CD14-positive monocyte (primary cell): ENCODE measurements at regions not wholly inside any gene's neighbourhood (a gene's known extent, or its start where the extent isn't known, plus 50 kb on each side); places are given as distances from the start of the nearest gene placed in this dataset.

Experiments
- DNase-seq, 3 donors: peaks; one replicate each; pipeline ENCODE4 v3.0.0-alpha.2; 2011 to 2022
- H2AFZ ChIP-seq: 2 replicates; pipeline ENCODE4 v1.6.0; 2012; ENCODE audit warnings: mild to moderate bottlenecking, low read depth, low read length, inconsistent platforms; ENCODE audit not compliant: insufficient read depth, poor library complexity, severe bottlenecking
- H3K27ac ChIP-seq, 2 donors: 1 replicate in 1 of 2; 2 replicates in 1 of 2; pipeline ENCODE4 v1.5.1; 2012 to 2013; ENCODE audit warnings: low read length in 2 of 2, control low read depth in 1 of 2, inconsistent platforms in 1 of 2, low read depth in 1 of 2, mild to moderate bottlenecking in 1 of 2
- H3K27me3 ChIP-seq, 2 donors: one replicate each; pipeline versions ENCODE4 v1.6.0 to v1.6.1; 2011 to 2013; ENCODE audit warnings: low read length in 2 of 2; ENCODE audit not compliant: control insufficient read depth in 2 of 2, insufficient read depth in 2 of 2
- H3K36me3 ChIP-seq, 2 donors: replicated peaks in 1 of 2; 1 replicate in 1 of 2; 2 replicates in 1 of 2; pipeline versions ENCODE4 v1.5.1 to v1.6.1; 2012 to 2013; ENCODE audit warnings: low read length in 2 of 2, control low read depth in 1 of 2, inconsistent platforms in 1 of 2, mild to moderate bottlenecking in 1 of 2; ENCODE audit not compliant: insufficient read depth in 2 of 2, control insufficient read depth in 1 of 2
- H3K4me1 ChIP-seq, 2 donors: 1 replicate in 1 of 2; 2 replicates in 1 of 2; pipeline versions ENCODE4 v1.5.1 to v1.6.1; 2012 to 2013; ENCODE audit warnings: low read length in 2 of 2, control low read depth in 1 of 2, inconsistent platforms in 1 of 2, mild to moderate bottlenecking in 1 of 2, moderate library complexity in 1 of 2; ENCODE audit not compliant: insufficient read depth in 2 of 2, control insufficient read depth in 1 of 2
- H3K4me2 ChIP-seq: replicated peaks from 2 replicates; pipeline ENCODE3; 2012; ENCODE audit warnings: low read length, moderate library complexity, mild to moderate bottlenecking; ENCODE audit not compliant: poor library complexity, severe bottlenecking; ENCODE audit errors: extremely low read depth
- H3K4me3 ChIP-seq, 3 experiments: fragments of 200-600 bp in 1 of 3; sonication (generic) in 1 of 3; replicated peaks in 1 of 3; 1 replicate in 2 of 3; 2 replicates in 1 of 3; pipeline ENCODE4 v1.5.1; 2011 to 2013; ENCODE audit warnings: low read length in 3 of 3, mild to moderate bottlenecking in 3 of 3, control low read depth in 2 of 3, low read depth in 2 of 3, inconsistent platforms in 1 of 3, moderate library complexity in 1 of 3
- H3K79me2 ChIP-seq: 2 replicates; pipeline ENCODE4 v1.6.0; 2012; ENCODE audit warnings: mild to moderate bottlenecking, control low read depth, inconsistent platforms, low read length, moderate library complexity; ENCODE audit not compliant: insufficient read depth
- H3K9ac ChIP-seq: 2 replicates; pipeline ENCODE4 v1.6.0; 2017; ENCODE audit warnings: low read length, mild to moderate bottlenecking; ENCODE audit not compliant: insufficient read depth, poor library complexity, severe bottlenecking
- H3K9me3 ChIP-seq, 2 donors: replicated peaks in 1 of 2; 1 replicate in 1 of 2; 2 replicates in 1 of 2; pipeline versions ENCODE4 v1.5.1 to v1.6.1; 2012 to 2013; ENCODE audit warnings: low read length in 2 of 2, control low read depth in 1 of 2; ENCODE audit not compliant: control insufficient read depth in 1 of 2, insufficient read depth in 1 of 2
- H4K20me1 ChIP-seq: 2 replicates; pipeline ENCODE4 v1.6.0; 2012; ENCODE audit warnings: mild to moderate bottlenecking, low read length, control low read depth, moderate library complexity; ENCODE audit not compliant: insufficient read depth
- H3K27ac Mint-ChIP-seq, 7 donors: one replicate each; pipeline ENCODE4 v1.8.0; 2020; ENCODE audit warnings: mild to moderate bottlenecking in 7 of 7, mixed read lengths in 7 of 7, moderate library complexity in 6 of 7, inconsistent platforms in 2 of 7
- H3K27me3 Mint-ChIP-seq, 3 donors: one replicate each; pipeline ENCODE4 v1.8.0; 2021 to 2022; ENCODE audit warnings: low read depth in 3 of 3, mild to moderate bottlenecking in 3 of 3, mixed read lengths in 3 of 3, moderate library complexity in 3 of 3, inconsistent platforms in 1 of 3
- H3K36me3 Mint-ChIP-seq, 2 donors: one replicate each; pipeline ENCODE4 v1.8.0; 2020; ENCODE audit warnings: mixed read lengths in 2 of 2, inconsistent platforms in 1 of 2, mild to moderate bottlenecking in 1 of 2
- H3K4me1 Mint-ChIP-seq: one replicate; pipeline ENCODE4 v1.8.0; 2020; ENCODE audit warnings: mild to moderate bottlenecking, mixed read lengths
- H3K4me3 Mint-ChIP-seq, 2 donors: one replicate each; pipeline ENCODE4 v1.8.0; 2020; ENCODE audit warnings: mild to moderate bottlenecking in 2 of 2, mixed read lengths in 2 of 2, moderate library complexity in 1 of 2
- H3K9me3 Mint-ChIP-seq, 7 donors: one replicate each; pipeline ENCODE4 v1.8.0; 2020 to 2022; ENCODE audit warnings: mixed read lengths in 7 of 7, mild to moderate bottlenecking in 6 of 7, moderate library complexity in 6 of 7, inconsistent platforms in 2 of 7
- WGBS: methylation state at CpG from one replicate; pipeline ENCODE4 v1.1.5; 2013; ENCODE audit warnings: missing lambda C conversion rate; ENCODE audit not compliant: insufficient coverage; 5-methylcytosine and 5-hydroxymethylcytosine counted together
- intact Hi-C, 2 donors: fragments of 100-400 bp; cut with micrococcal nuclease; formaldehyde crosslinking; loops; one replicate each; pipeline versions ENCODE4 v1.15.0 to v1.15.1; 2023
- TF ChIP-seq, protein P1 (sequence below): fragments of 200-600 bp; IDR thresholded peaks from one replicate; pipeline ENCODE4 v1.8.0; 2022; ENCODE audit warnings: antibody characterized with exemption, mild to moderate bottlenecking

DNA sequence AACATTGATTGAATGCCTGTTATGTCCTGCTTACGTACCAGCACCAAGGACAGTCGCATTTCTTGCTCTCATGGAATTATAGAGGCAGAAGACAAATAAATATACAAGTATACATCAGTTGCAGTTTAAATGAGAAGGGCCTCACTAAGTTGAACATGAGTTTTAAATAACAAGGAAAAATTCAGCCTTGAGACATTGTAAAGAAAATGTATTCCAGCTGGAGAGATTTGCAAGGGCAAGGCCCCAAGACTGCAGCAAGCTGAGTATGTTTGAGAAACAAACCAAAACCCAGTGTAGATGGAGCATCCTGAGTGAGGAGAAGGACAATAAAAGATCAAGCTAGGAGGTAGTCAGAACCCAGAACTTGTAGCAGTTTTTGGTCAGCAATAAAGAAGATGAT, 123.2 kb upstream of the BMP5 start:
- Mint-ChIP-seq H3K9me3 (peaks cover 8 to 15% (median 13%) of the 10 kb centered on the region in 7 donors), H3K4me3 (no peak overlapping the region), H3K27me3 (peaks cover 0 to 5% (median 5%) of the 10 kb centered on the region in 3 donors), H3K4me1 (no peaks in the 10 kb centered on the region), H3K36me3 (no peaks in the 10 kb centered on the region), H3K27ac (no peak overlapping the region)
- no peaks in the 10 kb centered on the region for H3K4me1 ChIP-seq
- H3K9ac ChIP-seq = no peak overlapping the region
- no peak overlapping the region for H3K27ac ChIP-seq
- WGBS = no CpG with 5 or more reads among the region's 2 CpGs
- no peak overlapping the region for H3K4me3 ChIP-seq
- no peaks in the 10 kb centered on the region for H3K36me3 ChIP-seq
- peaks cover 3% of the 10 kb centered on the region in 2 donors for H3K9me3 ChIP-seq
- TF ChIP-seq, protein P1, sequence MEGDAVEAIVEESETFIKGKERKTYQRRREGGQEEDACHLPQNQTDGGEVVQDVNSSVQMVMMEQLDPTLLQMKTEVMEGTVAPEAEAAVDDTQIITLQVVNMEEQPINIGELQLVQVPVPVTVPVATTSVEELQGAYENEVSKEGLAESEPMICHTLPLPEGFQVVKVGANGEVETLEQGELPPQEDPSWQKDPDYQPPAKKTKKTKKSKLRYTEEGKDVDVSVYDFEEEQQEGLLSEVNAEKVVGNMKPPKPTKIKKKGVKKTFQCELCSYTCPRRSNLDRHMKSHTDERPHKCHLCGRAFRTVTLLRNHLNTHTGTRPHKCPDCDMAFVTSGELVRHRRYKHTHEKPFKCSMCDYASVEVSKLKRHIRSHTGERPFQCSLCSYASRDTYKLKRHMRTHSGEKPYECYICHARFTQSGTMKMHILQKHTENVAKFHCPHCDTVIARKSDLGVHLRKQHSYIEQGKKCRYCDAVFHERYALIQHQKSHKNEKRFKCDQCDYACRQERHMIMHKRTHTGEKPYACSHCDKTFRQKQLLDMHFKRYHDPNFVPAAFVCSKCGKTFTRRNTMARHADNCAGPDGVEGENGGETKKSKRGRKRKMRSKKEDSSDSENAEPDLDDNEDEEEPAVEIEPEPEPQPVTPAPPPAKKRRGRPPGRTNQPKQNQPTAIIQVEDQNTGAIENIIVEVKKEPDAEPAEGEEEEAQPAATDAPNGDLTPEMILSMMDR = no peak
- intact Hi-C loops = no loop called here
- H3K79me2 ChIP-seq = no peaks in the 10 kb centered on the region
- DNase-seq = no peak
- no peak overlapping the region for H3K4me2 ChIP-seq
- no peaks in the 10 kb centered on the region for H3K27me3 ChIP-seq
- no peaks in the 10 kb centered on the region for H4K20me1 ChIP-seq
- no peak overlapping the region for H2AFZ ChIP-seq

DNA sequence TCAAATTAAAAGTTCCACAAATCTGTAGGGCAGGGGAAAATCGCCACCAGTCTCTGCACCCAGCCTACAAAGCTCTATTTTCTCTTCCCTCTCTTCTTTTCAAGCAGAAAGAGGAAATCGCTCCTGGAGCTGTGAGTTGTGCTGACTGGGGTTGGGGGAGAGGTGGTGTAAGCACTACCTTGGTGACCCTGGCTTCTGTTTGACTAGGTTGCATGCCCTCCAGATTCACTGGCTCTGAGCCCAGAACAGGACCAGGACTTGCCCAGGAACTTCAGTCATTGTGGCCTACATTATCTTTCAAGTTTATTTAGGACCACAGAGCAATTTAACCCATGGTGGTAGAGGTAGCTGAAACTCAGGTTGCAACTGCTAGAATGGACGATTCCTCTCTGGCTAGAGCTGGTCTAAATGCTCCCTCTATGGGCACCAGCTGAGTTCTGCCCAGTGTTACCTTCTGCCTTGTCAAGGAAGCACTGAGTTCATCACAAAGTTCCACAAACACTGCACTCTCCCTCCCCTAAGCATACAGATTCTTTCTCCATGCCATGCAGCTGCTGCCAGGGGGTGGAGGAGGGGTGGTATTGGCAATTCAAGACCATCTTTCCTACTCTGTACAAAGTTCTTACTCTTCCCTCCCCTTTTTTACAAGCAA, 122.0 kb upstream of the BMP5 start:
- intact Hi-C loops = no loop called here
- no peaks in the 10 kb centered on the region for H3K4me1 ChIP-seq
- H3K27me3 Mint-ChIP-seq = peaks cover 0 to 5% (median 0%) of the 10 kb centered on the region in 3 donors
- no peak overlapping the region for H3K4me2 ChIP-seq
- no peak overlapping the region for H2AFZ ChIP-seq
- no peaks in the 10 kb centered on the region for H4K20me1 ChIP-seq
- no CpG with 5 or more reads among the region's 3 CpGs for WGBS
- no peak overlapping the region for H3K27ac Mint-ChIP-seq
- no peak for DNase-seq
- peaks cover 15 to 20% (median 20%) of the 10 kb centered on the region in 7 donors for H3K9me3 Mint-ChIP-seq
- H3K4me1 Mint-ChIP-seq = no peaks in the 10 kb centered on the region
- H3K4me3 ChIP-seq = no peak overlapping the region
- TF ChIP-seq, protein P1 = no peak
- peaks cover 11 to 16% of the 10 kb centered on the region in 2 donors for H3K9me3 ChIP-seq
- H3K9ac ChIP-seq = no peak overlapping the region
- no peak overlapping the region for H3K27ac ChIP-seq
- H3K36me3 ChIP-seq = no peaks in the 10 kb centered on the region
- no peaks in the 10 kb centered on the region for H3K36me3 Mint-ChIP-seq
- no peak overlapping the region for H3K4me3 Mint-ChIP-seq
- H3K27me3 ChIP-seq = no peaks in the 10 kb centered on the region
- H3K79me2 ChIP-seq = no peaks in the 10 kb centered on the region
